HG03196 (cell line): ENCODE measurements at regions not wholly inside any gene's neighbourhood (a gene's known extent, or its start where the extent isn't known, plus 50 kb on each side); places are given as distances from the start of the nearest gene placed in this dataset.
"Not testable (repeated sequence)": the region's sequence is repeated elsewhere in the genome, so short reads cannot be mapped to it uniquely, and the experiment has no call there.

Experiments
- ATAC-seq: cut with Tn5 transposase; IDR thresholded peaks from one replicate; pipeline ENCODE4 v1.9.1; 2021; ENCODE audit not compliant: unreplicated experiment

DNA sequence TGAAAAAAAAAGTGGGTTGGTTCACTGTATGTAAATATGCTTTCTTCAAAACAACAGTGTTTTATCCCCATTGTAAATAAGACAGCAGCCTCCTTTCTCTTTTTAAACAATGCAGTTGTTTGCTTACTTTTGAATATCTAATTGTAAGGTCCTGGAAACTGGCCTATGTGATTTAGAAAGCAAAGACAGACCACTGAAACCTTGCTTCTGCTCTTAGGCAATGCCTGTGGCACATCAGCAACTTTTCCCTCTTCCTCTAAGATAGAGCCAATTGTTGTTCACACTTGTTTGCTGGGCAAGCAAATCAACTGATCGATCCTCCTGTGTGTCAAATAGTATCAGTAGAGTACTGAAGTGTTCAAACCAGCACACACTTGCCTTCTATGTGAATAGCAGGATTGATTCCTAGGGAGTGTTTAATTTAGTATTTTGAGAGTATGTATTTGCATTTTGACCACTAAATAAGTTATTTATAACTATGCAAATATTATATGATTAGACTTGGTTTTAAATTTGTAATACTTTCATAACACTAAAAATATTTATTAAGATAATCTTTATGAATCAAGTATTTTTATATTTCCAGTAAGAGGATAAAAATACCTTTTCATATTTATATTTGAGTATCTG is 55.4 kb upstream of the GRPR start:
- no peak for ATAC-seq

DNA sequence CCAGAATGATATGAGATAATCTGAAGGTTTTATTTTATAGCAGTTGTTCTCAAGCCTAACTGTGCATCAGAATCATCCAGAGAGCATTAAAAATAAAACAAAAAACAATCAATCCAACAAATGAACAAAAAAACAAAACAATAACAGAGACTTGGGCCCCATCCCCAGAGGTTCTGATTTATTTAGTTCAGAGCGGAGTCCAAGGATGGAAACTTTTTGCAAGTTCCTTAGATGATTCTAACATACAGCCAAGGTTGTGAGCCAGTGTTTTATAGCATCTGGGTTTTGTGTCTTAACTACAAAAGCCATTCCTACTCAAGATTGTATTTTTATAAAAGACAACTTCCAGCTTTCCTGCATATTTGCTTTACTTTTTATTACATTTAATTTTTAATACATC is 59.4 kb upstream of the GRPR start:
- ATAC-seq, result no peak

DNA sequence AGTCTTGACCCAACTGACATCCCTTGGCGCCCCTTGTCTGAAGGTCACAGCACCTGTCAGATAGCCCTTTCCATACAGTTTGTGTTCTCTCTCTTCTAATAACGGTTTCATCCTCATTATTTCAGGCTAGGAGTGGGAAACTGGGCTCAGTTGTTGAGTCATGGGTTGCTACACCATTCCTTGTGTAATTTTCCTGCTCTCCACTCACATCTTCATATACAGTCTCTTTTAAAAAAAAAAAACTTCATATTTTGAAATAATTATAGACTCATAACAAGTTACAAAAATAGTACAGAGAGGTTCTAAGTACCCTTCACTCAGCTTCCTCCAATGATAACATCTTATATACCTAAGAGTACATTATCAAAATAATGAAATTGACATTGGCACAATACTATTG is 60.2 kb upstream of the GRPR start:
- no peak for ATAC-seq

DNA sequence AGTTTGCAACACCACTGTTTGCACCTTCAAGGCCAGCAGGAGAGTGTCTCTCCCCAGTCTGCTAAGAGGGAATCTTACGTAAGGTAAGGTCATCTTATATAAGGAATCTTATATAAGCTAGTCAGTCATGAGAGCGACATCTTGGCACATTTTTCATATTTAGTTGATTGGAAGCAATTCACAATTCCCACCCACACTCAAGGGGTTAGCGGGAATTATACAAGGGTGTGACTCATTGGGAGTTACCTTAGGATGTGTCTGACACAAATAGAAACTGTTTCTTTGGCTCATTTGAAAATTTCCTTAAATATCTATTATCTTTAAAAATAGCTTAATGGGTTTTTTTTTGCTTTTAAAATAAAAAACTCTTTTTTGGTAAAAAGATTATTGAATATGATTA is 62.1 kb upstream of the GRPR start:
- ATAC-seq, result no peak

DNA sequence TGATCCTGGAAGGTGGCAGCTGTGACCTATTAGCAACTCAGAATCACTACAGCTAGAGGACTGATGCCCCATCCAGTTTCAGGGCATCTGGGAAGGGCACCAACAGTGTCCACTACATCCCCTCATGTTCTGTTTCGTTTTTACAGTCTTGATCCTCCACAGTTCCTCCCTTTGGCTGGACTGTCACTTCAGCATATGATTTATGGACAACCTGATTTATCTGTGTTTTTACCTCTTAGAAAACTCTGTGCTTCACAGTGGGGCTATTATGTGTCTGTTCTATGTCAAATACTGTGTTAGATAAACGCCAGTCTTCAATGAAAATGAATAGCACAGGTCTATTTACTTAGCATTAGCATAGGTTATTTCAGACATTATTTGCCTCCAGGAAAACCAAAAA is 63.1 kb upstream of the GRPR start:
- no peak for ATAC-seq

DNA sequence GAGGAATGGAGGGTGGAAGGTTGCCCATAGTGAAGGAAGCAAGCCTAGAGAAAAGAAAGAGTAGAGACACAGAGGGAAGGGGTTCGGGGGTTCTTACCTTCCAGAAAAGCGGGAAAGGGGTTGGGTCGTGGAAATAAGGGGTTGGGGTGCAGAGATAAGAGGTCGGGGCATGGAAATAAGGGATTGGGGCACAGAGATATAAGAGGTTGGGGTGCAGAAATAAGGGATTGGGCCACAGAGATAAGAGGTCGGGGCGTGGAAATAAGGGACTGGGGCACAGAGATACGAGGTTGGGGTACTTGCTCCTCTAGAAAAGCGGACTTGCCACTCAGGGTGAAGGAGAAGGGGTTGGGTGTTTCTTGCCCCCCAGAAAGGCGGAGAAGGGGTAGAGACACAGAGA is 74.2 kb upstream of the GRPR start:
- not testable (repeated sequence) for ATAC-seq

DNA sequence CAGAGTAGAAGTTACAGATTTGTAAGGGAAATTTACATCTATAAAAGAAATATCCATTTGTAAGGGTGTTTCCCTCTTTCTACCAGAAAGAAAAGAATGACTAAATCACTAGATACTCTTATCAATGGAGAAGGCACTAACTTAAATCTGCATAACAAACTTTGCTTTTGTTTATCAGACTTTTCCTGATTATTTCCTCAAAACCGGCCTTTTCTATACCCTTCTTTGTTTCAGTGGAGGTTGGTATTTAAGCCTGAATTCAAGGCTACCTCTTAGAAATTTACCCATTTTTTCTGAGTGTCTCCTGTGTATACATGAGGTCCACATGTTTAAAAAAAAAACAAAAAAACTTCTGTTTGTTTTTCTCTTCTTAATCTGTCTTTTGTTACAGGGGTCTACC is 80.4 kb upstream of the GRPR start:
- ATAC-seq, result no peak

DNA sequence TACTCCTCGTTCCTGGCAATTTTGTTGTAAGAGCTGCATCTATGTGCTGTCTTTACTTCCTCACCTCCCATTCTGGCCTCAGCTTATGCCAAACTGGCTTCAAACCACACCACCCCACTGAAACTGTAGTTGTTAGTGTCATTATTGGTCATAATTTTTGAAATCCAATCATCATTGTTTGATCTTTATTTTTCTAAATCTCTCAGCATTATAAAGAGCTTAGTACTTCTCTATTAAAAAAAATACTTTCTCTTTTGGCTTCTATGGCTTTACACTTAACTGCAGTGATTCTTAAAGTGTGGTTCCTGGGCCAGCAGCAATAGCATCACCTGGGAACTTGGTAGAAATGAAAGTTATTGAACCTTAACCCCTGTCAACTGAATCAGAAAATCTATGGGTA is 83.5 kb upstream of the GRPR start:
- no peak for ATAC-seq

DNA sequence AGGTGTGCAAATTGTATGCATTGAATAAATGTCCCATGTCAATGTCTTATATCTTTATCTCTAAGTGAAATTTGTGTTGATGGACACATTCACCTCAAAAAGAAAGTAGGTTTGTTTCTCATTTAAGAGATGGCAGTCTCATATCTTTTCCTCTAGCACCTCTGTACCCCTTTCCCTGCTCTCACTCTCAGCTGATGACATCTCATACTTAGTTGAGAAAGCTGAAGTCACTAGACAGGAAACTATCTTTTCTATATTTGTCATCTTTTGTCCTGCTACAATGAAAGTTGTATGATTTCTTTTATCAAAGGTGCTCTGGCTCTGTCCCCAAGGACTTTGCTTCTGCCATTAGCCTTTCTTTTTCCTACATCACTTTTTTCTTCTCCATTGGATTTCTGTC is 84.0 kb upstream of the GRPR start:
- ATAC-seq, result peak; percentile 64

DNA sequence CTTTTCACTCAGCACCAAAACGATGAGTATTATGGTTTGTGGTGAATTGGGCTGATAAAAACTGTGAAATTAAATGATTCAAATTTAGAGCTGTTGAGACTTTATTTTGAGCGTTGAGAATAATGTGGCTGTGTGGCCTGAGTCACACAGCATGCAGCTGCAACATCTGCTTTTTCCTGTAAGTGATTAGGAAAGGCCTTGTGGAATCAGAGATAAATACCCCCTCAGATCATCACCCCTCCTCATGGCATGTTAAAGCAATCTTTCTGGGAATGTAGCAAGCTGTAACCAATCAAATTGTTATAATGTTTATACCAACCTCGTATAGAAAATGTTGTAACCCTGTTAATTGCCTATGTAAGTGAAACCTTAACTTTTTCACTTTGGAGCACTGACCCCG is 90.0 kb upstream of the GRPR start:
- no peak for ATAC-seq

DNA sequence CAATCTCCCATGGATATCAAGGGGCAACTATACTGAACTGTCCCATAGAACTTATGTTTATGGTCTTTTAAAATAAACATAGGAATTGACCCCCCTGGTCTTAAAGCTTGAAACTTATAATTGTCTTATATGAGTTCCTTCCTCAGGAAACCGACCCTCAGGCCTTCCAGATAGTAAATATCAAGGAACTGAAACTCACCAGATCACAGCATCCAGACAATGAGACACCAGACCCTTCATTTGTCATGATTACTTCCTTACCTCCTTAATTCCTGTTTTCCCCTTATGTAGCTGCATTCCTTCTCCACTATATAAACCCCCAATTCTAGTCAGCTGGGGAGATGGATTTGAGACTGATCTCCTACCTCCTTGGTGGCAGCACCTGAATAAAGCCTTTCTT is 94.8 kb upstream of the GRPR start:
- no peak for ATAC-seq

DNA sequence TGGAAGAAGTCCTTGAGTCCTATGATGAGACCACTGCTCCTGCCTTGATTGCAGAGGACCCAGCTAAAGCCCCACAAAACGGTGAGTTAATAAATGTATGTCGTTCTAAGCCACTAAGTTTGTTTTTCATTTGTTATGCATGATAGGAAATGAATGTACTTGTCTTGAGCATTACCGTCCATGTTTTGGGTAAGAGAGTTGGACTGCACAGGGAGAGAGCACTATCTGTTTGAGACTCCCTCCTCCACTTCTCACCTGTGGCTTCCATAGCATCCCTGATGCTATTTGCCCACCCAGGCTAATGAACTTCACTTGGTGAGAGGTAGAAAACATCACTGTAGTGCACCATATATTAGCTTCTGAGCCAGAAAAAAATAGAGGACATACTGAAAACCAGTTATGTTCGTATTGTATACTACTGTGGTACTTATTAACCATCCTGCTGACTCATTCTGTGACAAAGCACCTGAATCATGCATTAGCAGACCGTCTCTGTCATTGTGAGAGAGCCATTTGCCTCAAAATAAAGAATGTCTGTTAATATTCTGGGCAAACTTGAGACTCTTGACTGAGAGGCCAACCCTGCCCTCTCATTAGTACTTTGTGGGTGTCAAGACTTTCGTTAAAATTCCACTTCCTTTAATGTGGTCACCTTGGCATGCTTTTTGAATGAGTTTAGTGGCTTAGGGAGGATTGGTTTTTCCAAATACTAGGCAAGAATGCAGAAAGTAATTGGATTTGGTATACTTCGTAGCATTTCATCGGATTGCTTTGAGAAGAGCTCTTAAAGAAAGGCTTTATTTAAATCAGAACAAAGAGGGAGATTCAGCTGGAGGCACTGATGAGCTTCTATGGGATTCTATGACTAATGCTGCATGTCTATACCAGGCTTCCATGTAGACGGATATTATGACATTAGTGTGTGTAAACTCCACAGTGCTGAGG is 99.3 kb upstream of the GRPR start:
- ATAC-seq, result peak; percentile 99

DNA sequence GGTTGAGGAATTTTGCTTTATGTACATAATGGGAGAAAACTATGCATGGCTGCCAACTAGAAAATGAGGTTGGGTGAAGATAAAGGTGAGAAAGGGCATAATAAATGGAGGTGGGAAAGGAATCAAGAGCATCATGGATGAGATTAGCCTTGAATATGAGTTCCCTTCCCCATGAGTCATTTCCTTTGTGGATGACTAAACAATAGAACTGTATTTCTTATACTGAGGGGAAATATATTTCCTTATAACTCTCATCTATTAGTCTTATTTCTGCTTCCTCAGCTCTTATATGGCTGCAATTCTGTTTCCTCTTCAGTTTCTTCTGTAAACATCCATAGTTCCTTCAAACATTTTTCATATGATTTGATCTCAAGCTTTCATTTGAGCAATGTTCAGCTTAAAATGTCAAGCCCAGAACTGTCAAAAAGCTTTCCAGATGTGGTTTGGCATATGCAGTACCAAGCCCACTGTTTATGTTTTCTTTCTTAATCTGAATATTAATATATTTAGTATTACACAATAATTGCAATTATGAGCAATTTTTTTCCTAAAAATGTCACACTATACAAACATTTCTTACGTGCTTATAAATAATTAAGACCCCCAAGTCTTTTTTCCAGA is 100.7 kb upstream of the GRPR start:
- no peak for ATAC-seq

DNA sequence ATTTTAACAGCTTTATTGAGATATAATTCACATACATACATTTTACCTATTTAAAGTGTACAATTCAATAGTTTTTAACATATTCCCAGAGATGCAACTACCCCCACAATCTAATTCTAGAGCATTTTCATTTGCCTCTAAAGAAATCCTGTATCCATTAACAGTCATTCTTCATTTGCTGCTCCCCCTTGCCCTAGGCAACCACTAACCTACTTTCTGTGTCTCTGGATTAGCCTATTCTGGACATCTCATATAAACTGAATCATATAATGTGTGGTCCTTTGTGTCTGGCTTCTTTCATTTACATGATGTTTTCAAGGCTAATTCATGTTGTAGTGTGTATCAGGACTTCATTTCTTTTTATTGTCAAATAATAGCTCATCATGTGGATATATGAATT is 105.1 kb upstream of the GRPR start:
- no peak for ATAC-seq

DNA sequence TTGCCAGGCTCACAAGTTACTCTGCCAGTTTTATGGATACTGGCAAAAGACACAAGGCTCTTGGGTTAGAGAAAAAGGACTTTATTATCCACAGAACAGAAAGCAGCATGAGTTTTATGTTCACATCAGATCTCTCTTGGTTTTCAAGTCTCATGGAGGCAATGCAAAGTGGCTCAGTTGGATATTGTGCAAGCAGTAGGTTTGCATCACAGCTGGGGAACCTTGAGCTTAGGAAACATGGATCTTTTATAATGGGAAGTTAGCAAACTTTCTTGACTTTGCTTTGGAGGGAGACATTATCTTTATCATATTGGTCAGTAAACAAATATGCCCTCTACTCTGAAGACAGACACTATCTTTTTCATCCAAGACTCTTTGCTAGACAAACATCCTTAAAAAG is 109.2 kb upstream of the GRPR start:
- no peak for ATAC-seq

DNA sequence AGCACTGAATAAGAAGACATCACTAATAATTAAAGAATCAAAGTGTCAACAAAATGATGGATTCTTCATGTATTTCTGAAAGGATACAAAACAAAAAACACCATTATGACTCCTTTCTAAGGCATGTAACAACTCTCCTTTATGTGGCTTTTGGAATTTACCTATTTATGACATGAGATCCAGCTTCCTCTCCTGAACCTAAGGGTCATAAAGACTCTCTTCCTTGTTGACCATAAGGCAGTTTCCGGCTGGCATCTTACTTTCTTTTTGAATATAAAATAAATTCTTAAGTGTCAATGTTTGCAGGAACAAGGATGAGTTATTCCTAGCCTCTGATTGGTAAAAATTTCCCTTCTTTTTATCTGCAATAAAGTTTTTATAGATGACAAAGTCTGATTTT is 111.1 kb upstream of the GRPR start:
- no peak for ATAC-seq

DNA sequence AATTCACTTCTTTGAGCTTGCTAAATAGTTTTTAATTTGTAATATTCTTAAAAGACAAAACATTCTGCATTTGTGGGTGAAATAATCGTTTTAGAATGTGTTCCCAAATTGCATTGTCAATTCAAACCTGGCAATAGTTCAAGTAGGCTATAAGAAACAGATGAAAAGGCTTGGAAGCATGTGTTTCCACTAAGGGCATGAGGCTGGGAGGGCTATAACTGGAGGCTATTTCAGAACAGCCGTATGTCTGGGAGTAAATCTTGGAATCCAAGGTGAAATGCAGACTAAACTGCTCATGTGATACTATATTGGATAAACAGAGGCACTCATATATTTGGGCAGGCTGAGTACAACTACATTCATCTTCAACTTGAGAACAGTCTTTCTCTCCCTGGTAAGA is 117.4 kb upstream of the GRPR start:
- ATAC-seq, result no peak

DNA sequence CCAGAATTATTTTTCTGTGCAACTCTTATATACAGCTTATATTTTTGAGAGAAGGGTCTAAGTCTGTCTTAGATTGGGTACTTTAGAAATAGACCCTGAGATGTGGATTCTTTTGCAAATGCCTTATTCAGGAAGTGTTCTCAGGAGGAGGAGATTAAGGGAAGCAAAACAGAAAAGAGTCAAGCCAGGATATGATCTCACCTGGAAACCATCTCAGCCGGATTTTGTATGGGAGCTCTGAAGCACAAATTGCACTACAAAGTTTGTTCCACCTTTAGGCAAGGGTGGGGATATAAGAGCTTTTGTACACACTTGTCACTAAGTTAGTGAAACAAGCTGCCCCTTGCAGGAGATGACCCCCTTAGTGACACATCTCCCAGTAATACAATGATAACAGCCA is 121.2 kb upstream of the GRPR start:
- no peak for ATAC-seq

DNA sequence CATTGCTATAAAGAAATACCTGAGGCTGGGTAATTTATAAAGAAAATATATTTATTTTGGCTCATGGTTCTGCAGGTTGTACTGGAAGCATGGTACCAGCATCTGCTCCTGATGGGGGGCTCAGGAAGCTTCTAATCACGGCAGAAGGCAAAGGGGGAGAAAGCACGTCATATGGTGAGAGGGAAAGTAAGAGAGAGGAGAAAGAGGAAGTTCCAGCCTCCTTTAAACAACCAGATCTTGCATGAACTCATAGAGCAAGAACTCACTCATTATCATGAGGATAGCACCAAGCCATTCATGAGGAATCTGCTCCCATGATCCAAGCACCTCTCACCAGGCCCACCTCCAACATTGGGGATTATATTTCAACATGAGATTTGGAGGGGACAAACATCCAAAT is 125.0 kb upstream of the GRPR start:
- no peak for ATAC-seq

DNA sequence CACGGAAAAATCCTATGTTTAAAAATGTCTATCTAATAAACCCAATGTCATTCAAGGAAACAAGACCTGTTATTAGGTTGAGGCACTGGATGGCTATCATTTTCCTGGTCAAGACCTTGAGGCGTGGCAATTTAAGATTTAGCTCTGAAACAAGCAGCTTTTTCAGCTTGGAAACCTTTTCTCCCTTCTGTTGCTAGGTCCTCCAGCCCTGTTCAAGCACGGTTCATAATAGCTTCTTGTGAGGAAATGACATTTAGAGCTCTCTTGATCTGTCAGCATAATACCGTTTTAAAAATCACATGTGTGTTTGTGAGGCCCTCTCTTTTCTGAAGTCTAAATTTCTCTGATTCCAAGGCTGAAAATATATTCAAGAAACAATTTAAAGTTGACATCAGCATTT is 133.6 kb upstream of the GRPR start:
- no peak for ATAC-seq

DNA sequence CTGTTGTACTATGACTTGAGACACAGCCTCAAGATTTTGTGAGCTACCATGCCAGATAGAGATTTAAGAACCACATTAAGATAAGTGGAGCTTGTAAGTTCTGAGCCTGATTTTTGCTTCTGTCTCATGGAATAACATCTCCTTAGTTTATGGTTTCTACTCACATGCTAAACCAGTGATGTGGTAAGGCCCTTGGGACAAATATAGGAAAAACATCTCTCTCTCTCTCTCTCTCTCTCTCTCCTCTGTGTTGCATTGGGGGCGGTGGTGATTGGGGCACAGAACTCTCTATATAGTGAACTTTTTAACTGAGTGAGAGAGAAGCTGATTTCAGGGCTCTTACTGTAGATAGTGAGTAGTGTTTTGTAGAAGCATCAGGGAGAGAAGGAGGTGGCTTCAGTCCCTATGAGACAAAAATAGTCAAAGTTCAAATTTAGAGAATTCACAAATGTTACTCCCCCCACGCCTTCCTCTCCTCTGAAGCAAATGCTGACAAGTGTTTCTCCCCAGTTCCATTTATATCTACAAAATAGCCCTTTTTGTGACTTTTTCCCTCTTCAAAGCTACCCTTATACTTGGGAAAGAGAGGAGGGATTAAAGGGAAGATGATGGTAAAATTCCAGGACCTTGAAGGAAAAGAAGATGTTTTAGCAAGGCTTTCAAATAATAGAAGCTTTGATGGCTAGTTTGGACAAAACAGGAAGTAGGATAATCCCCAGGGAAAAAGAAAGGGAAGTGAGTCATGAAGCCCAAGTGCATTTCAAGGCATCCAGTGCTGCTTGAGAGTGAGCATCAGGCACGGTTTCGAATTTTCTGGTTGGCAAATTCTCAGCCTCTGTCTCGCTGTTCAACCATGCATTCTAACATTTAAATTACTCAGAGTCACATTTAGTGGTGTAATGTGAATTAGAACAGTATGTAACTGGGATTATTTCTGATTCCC is 134.3 kb upstream of the AP1S2 start:
- no peak for ATAC-seq
